HCT116 (cell line): ENCODE measurements at regions not wholly inside any gene's neighbourhood (a gene's known extent, or its start where the extent isn't known, plus 50 kb on each side); places are given as distances from the start of the nearest gene placed in this dataset.
A peak's percentile ranks its signal among the peaks of the same experiment; 100 is the strongest.
"Not testable (repeated sequence)": the region's sequence is repeated elsewhere in the genome, so short reads cannot be mapped to it uniquely, and the experiment has no call there.

Experiments used
- ATAC-seq: fragments of 200-7000 bp; cut with Tn5 transposase; 2 replicates; pipeline ENCODE4 v1.9.1; 2020; ENCODE audit warnings: mild to moderate bottlenecking, moderate library complexity
- BruUV-seq: library from RNA; stranded (reverse); fragments of 400-500 nt; replicated peaks from 2 replicates; lab custom pipeline; 2021; lab: Mats Ljungman, UMichigan
- CTCF ChIA-PET: fragments of 300-600 bp; sonication (Branson Sonifier 250); formaldehyde crosslinking; loops from one replicate; lab custom pipeline; 2021; ENCODE audit warnings: antibody characterized with exemption; lab: Charles Lee
- POLR2A ChIA-PET: fragments of 300-600, 350-600 bp; sonication (Branson Sonifier 250); formaldehyde crosslinking; loops from one replicate; lab custom pipeline; 2021; ENCODE audit warnings: antibody characterized with exemption; lab: Charles Lee
- RAD21 ChIA-PET, 2 experiments: fragments of 300-600 bp; sonication (Branson Sonifier 250); formaldehyde crosslinking; loops; one replicate each; lab custom pipeline; 2023; ENCODE audit warnings: low total read pairs in 2 of 2; ENCODE audit not compliant: uncharacterized antibody in 2 of 2, unreplicated experiment in 2 of 2, low non-redundant PET in 1 of 2; lab: Charles Lee
- DNase-seq: peaks from one replicate; pipeline ENCODE4 v3.0.0-alpha.2; 2010; ENCODE audit warnings: low read depth, low spot score
- H2AFZ ChIP-seq: fragments of 200-600 bp; shearing (Covaris generic), sonication (generic); 2 replicates; pipeline ENCODE4 v1.6.1; 2017; ENCODE audit warnings: low read depth, mixed run types, mixed read lengths, antibody characterized with exemption, low read length; ENCODE audit not compliant: poor library complexity, severe bottlenecking
- H3K27ac ChIP-seq: 2 replicates; pipeline ENCODE4 v1.5.1; 2012; ENCODE audit warnings: low read depth, low read length
- H3K27me3 ChIP-seq: fragments of 200-600 bp; sonication (generic); 2 replicates; pipeline ENCODE4 v1.6.1; 2016; ENCODE audit warnings: mixed run types, low read length, mixed read lengths; ENCODE audit not compliant: insufficient read depth
- H3K36me3 ChIP-seq, 2 experiments: fragments of 200-500 bp in 1 of 2; fragments of 200-600 bp in 1 of 2; sonication (Bioruptor generic) in 1 of 2; sonication (generic) in 1 of 2; 2 replicates each; pipeline versions ENCODE4 v1.5.1 to v1.6.1; 2014 to 2016; ENCODE audit warnings: low read length in 2 of 2, inconsistent platforms in 1 of 2, mixed read lengths in 1 of 2, mixed run types in 1 of 2; ENCODE audit not compliant: insufficient read depth in 2 of 2, control insufficient read depth in 1 of 2
- H3K4me1 ChIP-seq, 2 experiments: fragments of 200-600 bp in 1 of 2; sonication (generic) in 1 of 2; 2 replicates each; pipeline versions ENCODE4 v1.5.1 to v1.6.1; 2012 to 2017; ENCODE audit warnings: low read length in 2 of 2, inconsistent platforms in 1 of 2, mild to moderate bottlenecking in 1 of 2, mixed read lengths in 1 of 2, mixed run types in 1 of 2, moderate library complexity in 1 of 2; ENCODE audit not compliant: insufficient read depth in 2 of 2, control insufficient read depth in 1 of 2
- H3K4me2 ChIP-seq: fragments of 200-600 bp; sonication (generic); 2 replicates; pipeline ENCODE4 v1.6.1; 2017; ENCODE audit warnings: mixed run types, low read length, mixed read lengths
- H3K4me3 ChIP-seq, 2 experiments: fragments of 200-600 bp in 1 of 2; sonication (generic) in 1 of 2; replicated peaks in 1 of 2; 2 replicates each; pipeline ENCODE4 v1.5.1; 2011 to 2016; ENCODE audit warnings: low read length in 2 of 2, control low read depth in 1 of 2, low read depth in 1 of 2, mild to moderate bottlenecking in 1 of 2, mixed read lengths in 1 of 2, mixed run types in 1 of 2
- H3K79me2 ChIP-seq: fragments of 200-600 bp; sonication (generic); 2 replicates; pipeline ENCODE4 v1.6.1; 2017; ENCODE audit warnings: mild to moderate bottlenecking, mixed run types, low read length, moderate library complexity, mixed read lengths; ENCODE audit not compliant: insufficient read depth
- H3K9ac ChIP-seq: fragments of 200-600 bp; sonication (generic); 2 replicates; pipeline ENCODE4 v1.6.1; 2016; ENCODE audit warnings: low read length, mixed read lengths
- H3K9me2 ChIP-seq: fragments of 200-600 bp; sonication (generic), shearing (Covaris generic); 2 replicates; pipeline ENCODE4 v1.6.1; 2017; ENCODE audit warnings: mixed run types, mild to moderate bottlenecking, moderate library complexity; ENCODE audit not compliant: insufficient read depth
- H3K9me3 ChIP-seq, 2 experiments: fragments of 200-500 bp in 1 of 2; fragments of 200-600 bp in 1 of 2; sonication (Bioruptor generic) in 1 of 2; sonication (generic) in 1 of 2; 2 replicates each; pipeline ENCODE4 v1.6.1; 2014 to 2017; ENCODE audit warnings: low read length in 2 of 2, mixed read lengths in 2 of 2, inconsistent platforms in 1 of 2, low read depth in 1 of 2, mild to moderate bottlenecking in 1 of 2, mixed run types in 1 of 2, moderate library complexity in 1 of 2; ENCODE audit not compliant: control insufficient read depth in 1 of 2, insufficient read depth in 1 of 2
- H4K20me1 ChIP-seq: fragments of 200-600 bp; sonication (generic), shearing (Covaris generic); 2 replicates; pipeline ENCODE4 v1.6.1; 2017; ENCODE audit warnings: mixed run types, mild to moderate bottlenecking, moderate library complexity; ENCODE audit not compliant: insufficient read depth
- ATF3 ChIP-seq: IDR thresholded peaks from 2 replicates; pipeline ENCODE4 v1.6.1; 2012
- CBX3 ChIP-seq: IDR thresholded peaks from 2 replicates; pipeline ENCODE4 v1.6.1; 2012; ENCODE audit warnings: low read depth
- EGR1 ChIP-seq: IDR thresholded peaks from 2 replicates; pipeline ENCODE4 v1.6.1; 2012; ENCODE audit warnings: low read depth
- EZH2 ChIP-seq: fragments of 200-600 bp; sonication (generic); IDR thresholded peaks from 2 replicates; pipeline ENCODE4 v1.6.1; 2017; ENCODE audit warnings: antibody characterized with exemption, mixed run types
- EZH2phosphoT487 ChIP-seq: fragments of 200-600 bp; IDR thresholded peaks from 2 replicates; pipeline ENCODE4 v1.6.1; 2018; ENCODE audit warnings: antibody characterized with exemption, borderline replicate concordance
- JUND ChIP-seq: IDR thresholded peaks from 2 replicates; pipeline ENCODE4 v1.6.1; 2012
- POLR2AphosphoS5 ChIP-seq: IDR thresholded peaks from 2 replicates; pipeline ENCODE4 v1.6.1; 2011; ENCODE audit warnings: mild to moderate bottlenecking, low read depth, low read length, moderate library complexity
- RAD21 ChIP-seq: IDR thresholded peaks from 2 replicates; pipeline ENCODE4 v1.6.1; 2012; ENCODE audit warnings: low read depth, mild to moderate bottlenecking
- SRF ChIP-seq: IDR thresholded peaks from 2 replicates; pipeline ENCODE4 v1.6.1; 2012; ENCODE audit warnings: low read depth
- ZBTB33 ChIP-seq: IDR thresholded peaks from 2 replicates; pipeline ENCODE4 v1.6.1; 2011; ENCODE audit warnings: mild to moderate bottlenecking, low read length, moderate library complexity; ENCODE audit not compliant: insufficient replicate concordance; ENCODE audit errors: extremely low read depth
- ZNF274 ChIP-seq: fragments of 200-500 bp; sonication (Bioruptor generic); IDR thresholded peaks from 2 replicates; pipeline ENCODE4 v1.6.1; 2014; ENCODE audit warnings: mild to moderate bottlenecking, low read depth, low read length, inconsistent platforms
- intact Hi-C: fragments of 100-400 bp; cut with micrococcal nuclease; formaldehyde crosslinking; loops from 2 replicates; pipeline ENCODE4 v1.10.0; 2022
- TF ChIP-seq, protein P1 (sequence below), 3 experiments: fragments of 200-600 bp in 1 of 3; sonication (generic) in 1 of 3; IDR thresholded peaks in 2 of 3; conservative IDR thresholded peaks in 1 of 3; 2 replicates each; pipeline ENCODE4 v1.5.1; 2012 to 2017; ENCODE audit warnings: low read depth in 2 of 3, low read length in 2 of 3, antibody characterized with exemption in 1 of 3, borderline replicate concordance in 1 of 3, control low read depth in 1 of 3, mild to moderate bottlenecking in 1 of 3, mixed read lengths in 1 of 3, mixed run types in 1 of 3, moderate library complexity in 1 of 3; ENCODE audit not compliant: insufficient read depth in 1 of 3

DNA sequence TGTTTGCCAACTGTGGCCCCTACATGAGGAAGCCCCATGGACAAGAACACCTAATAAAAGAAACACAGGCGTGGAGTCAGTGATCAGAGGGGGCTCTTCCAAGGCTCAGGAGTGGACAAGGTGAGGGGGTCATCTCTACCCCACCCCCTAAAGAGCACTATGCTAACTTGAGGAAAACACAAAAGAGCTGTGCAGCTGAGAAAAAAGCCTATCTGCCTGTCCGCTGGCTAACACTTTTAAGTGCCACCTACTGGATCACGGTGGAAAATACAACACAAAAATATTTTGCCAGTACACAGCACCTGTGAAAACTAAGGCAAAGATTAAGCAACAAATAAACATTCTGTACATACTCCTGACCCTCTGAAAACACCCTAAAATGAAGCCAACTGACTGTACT lies 53.1 kb upstream of the COBL start:
- H3K9ac ChIP-seq, result no peak overlapping the region
- H3K27ac ChIP-seq, result no peak overlapping the region
- intact Hi-C loops, result loop anchor here (5.0 to 10.0 kb wide), 4 partner anchors 117 to 1277 kb away; partner anchors contain the start of gene ZPBP
- H3K27me3 ChIP-seq, result no peaks in the 10 kb centered on the region
- no peaks in the 10 kb centered on the region for H3K9me3 ChIP-seq
- H3K4me3 ChIP-seq, result no peak overlapping the region
- no peak for TF ChIP-seq CBX3
- TF ChIP-seq JUND, result no peak
- no peak for TF ChIP-seq EZH2
- TF ChIP-seq, protein P1, sequence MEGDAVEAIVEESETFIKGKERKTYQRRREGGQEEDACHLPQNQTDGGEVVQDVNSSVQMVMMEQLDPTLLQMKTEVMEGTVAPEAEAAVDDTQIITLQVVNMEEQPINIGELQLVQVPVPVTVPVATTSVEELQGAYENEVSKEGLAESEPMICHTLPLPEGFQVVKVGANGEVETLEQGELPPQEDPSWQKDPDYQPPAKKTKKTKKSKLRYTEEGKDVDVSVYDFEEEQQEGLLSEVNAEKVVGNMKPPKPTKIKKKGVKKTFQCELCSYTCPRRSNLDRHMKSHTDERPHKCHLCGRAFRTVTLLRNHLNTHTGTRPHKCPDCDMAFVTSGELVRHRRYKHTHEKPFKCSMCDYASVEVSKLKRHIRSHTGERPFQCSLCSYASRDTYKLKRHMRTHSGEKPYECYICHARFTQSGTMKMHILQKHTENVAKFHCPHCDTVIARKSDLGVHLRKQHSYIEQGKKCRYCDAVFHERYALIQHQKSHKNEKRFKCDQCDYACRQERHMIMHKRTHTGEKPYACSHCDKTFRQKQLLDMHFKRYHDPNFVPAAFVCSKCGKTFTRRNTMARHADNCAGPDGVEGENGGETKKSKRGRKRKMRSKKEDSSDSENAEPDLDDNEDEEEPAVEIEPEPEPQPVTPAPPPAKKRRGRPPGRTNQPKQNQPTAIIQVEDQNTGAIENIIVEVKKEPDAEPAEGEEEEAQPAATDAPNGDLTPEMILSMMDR (IDR thresholded peaks at IDR 0.05 in 2 of 3, conservative IDR thresholded peaks at IDR 0.05 in 1 of 3; ENCODE audit: borderline replicate concordance in 1 of 3, insufficient read depth in 1 of 3, low read depth in 2 of 3, low read length in 2 of 3), result peak; percentile 25 to 54 (median 44); a peak in 4 of 6 replicates
- TF ChIP-seq RAD21, result peak; percentile 45; the same call in 1 of the 2 replicates
- TF ChIP-seq EGR1, result no peak
- no peak for TF ChIP-seq ATF3
- no peak for TF ChIP-seq POLR2AphosphoS5
- no peak for TF ChIP-seq ZBTB33
- no peak for TF ChIP-seq ZNF274
- TF ChIP-seq SRF, result no peak
- no peak for TF ChIP-seq EZH2phosphoT487
- DNase-seq, result no peak
- no peaks in the 10 kb centered on the region for H4K20me1 ChIP-seq
- CTCF ChIA-PET, result interaction anchor here (0.7 to 6.7 kb wide), 5 partner anchors 20 to 209 kb away, joined by 3 to 136 read pairs (median 11); no protein-coding TSS in a partner anchor
- H3K9me2 ChIP-seq, result no peaks in the 10 kb centered on the region
- RAD21 ChIA-PET, result interaction anchor here (1.0 to 2.6 kb wide), 2 partner anchors 207 kb away, joined by 3 to 11 read pairs; no protein-coding TSS in a partner anchor
- BruUV-seq, result no TSS peak
- no peaks in the 10 kb centered on the region for H3K79me2 ChIP-seq
- H3K4me1 ChIP-seq, result peaks cover 1 to 18% of the 10 kb centered on the region in 2 experiments
- no peak overlapping the region for H3K4me2 ChIP-seq
- peak; percentile 64 for ATAC-seq
- POLR2A ChIA-PET, result no interaction called here
- peak overlapping the region; percentile 74 for H2AFZ ChIP-seq
- no peaks in the 10 kb centered on the region for H3K36me3 ChIP-seq

GRCh38 chr7:51369228-51369627 lies 52.6 kb upstream of the COBL start:
- H3K9ac ChIP-seq, H4K20me1 ChIP-seq, H3K9me3 ChIP-seq, POLR2A ChIA-PET, H3K79me2 ChIP-seq, H3K27ac ChIP-seq, H3K27me3 ChIP-seq, BruUV-seq, H3K4me3 ChIP-seq, H3K4me2 ChIP-seq, ATAC-seq, DNase-seq, H3K36me3 ChIP-seq, H3K9me2 ChIP-seq, H2AFZ ChIP-seq: not testable (repeated sequence)
- CTCF ChIA-PET, result interaction anchor here (1.3 to 6.7 kb wide), 4 partner anchors 19 to 208 kb away, joined by 3 to 136 read pairs (median 20); no protein-coding TSS in a partner anchor
- peaks cover 0 to 13% of the 10 kb centered on the region in 2 experiments; a peak in 3 of 4 replicates for H3K4me1 ChIP-seq
- RAD21 ChIA-PET, result interaction anchor here (1.0 to 2.6 kb wide), 2 partner anchors 206 to 207 kb away, joined by 3 to 11 read pairs; no protein-coding TSS in a partner anchor
- intact Hi-C loops, result loop anchor here (5.0 kb wide), 3 partner anchors 117 to 1277 kb away; partner anchors contain the start of gene ZPBP
